ENCODE measurements at regions not wholly inside any gene's neighbourhood (a gene's known extent, or its start where the extent isn't known, plus 50 kb on each side); places are given as distances from the start of the nearest gene placed in this dataset.

GRCh38 chr13:75052616-75053015 lies 429.4 kb downstream of the TBC1D4 start:
- Histone ChIP-seq H3K4me3 (ENCODE audit: extremely low read depth, insufficient read depth, low read length, poor library complexity, severe bottlenecking) (no peak overlapping the region), H3K9me3 (ENCODE audit: control insufficient read depth, low read length) (no peaks in the 10 kb centered on the region), H3K36me3 (ENCODE audit: control insufficient read depth, insufficient read depth, low read length) (no peaks in the 10 kb centered on the region), H3K27ac (ENCODE audit: low read depth, low read length, severe bottlenecking) (no peak overlapping the region), H3K4me1 (ENCODE audit: control insufficient read depth, insufficient read depth, low read length, poor library complexity, severe bottlenecking) (no peaks in the 10 kb centered on the region)
- WGBS, 2 experiments (ENCODE audit: insufficient coverage in 2 of 2), result 90 to 100% methylated on average over 1 to 2 of the region's 6 CpGs

- H3K27ac ChIP-seq (ENCODE audit: low read depth, low read length, severe bottlenecking), result no peak overlapping the region
- H3K9me3 ChIP-seq (ENCODE audit: control insufficient read depth, low read length), result no peaks in the 10 kb centered on the region
- H3K36me3 ChIP-seq (ENCODE audit: control insufficient read depth, insufficient read depth, low read length), result no peaks in the 10 kb centered on the region
- no peak overlapping the region for H3K4me3 ChIP-seq (ENCODE audit: extremely low read depth, insufficient read depth, low read length, poor library complexity, severe bottlenecking)
- H3K4me1 ChIP-seq (ENCODE audit: control insufficient read depth, insufficient read depth, low read length, poor library complexity, severe bottlenecking), result no peaks in the 10 kb centered on the region
- WGBS, 2 experiments (ENCODE audit: insufficient coverage in 2 of 2), result 94% methylated on average over 4 of the region's 5 CpGs
Observed at GRCh38 chr13:75050419-75051046, 431.4 kb downstream of the TBC1D4 start.

GRCh38 chr13:75049735-75050335 lies 432.1 kb downstream of the TBC1D4 start:
- no peak overlapping the region for H3K4me3 ChIP-seq (ENCODE audit: extremely low read depth, insufficient read depth, low read length, poor library complexity, severe bottlenecking)
- no peaks in the 10 kb centered on the region for H3K4me1 ChIP-seq (ENCODE audit: control insufficient read depth, insufficient read depth, low read length, poor library complexity, severe bottlenecking)
- H3K36me3 ChIP-seq (ENCODE audit: control insufficient read depth, insufficient read depth, low read length), result no peaks in the 10 kb centered on the region
- no CpG with 5 or more reads among the region's 3 CpGs for WGBS, 2 experiments (ENCODE audit: insufficient coverage in 2 of 2)
- H3K9me3 ChIP-seq (ENCODE audit: control insufficient read depth, low read length), result no peaks in the 10 kb centered on the region
- no peak overlapping the region for H3K27ac ChIP-seq (ENCODE audit: low read depth, low read length, severe bottlenecking)

DNA sequence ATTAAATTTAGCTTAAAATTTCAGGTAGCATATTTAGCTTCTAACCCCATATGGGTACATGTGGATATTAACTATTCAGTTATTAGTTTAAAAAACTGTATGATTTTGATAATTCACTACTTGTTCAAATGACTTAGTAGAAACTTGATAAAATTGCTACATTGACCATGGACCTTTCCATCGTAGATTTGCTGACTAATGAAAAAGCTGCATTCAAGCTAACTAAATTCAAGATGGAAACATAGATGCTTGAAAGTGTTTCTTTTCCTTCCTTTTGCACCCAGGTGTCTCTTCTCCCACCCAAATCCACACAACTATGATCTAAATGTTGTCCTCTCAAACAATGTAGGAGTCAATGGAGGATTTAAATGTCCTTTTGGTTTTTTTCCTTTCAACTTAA lies 439.2 kb downstream of the TBC1D4 start:
- H3K4me1 ChIP-seq (ENCODE audit: control insufficient read depth, insufficient read depth, low read length, poor library complexity, severe bottlenecking), result no peaks in the 10 kb centered on the region
- H3K9me3 ChIP-seq (ENCODE audit: control insufficient read depth, low read length), result no peaks in the 10 kb centered on the region
- no peak overlapping the region for H3K4me3 ChIP-seq (ENCODE audit: extremely low read depth, insufficient read depth, low read length, poor library complexity, severe bottlenecking)
- H3K36me3 ChIP-seq (ENCODE audit: control insufficient read depth, insufficient read depth, low read length), result no peaks in the 10 kb centered on the region
- 83% methylated on average over 1 of the region's 1 CpG; no CpG with 5 or more reads in 1 of the 2 experiments for WGBS, 2 experiments (ENCODE audit: insufficient coverage in 2 of 2)
- H3K27ac ChIP-seq (ENCODE audit: low read depth, low read length, severe bottlenecking), result no peak overlapping the region

- H3K9me3 ChIP-seq (ENCODE audit: control insufficient read depth, low read length), result peaks cover 6% of the 10 kb centered on the region
- no peaks in the 10 kb centered on the region for H3K4me1 ChIP-seq (ENCODE audit: control insufficient read depth, insufficient read depth, low read length, poor library complexity, severe bottlenecking)
- no peak overlapping the region for H3K27ac ChIP-seq (ENCODE audit: low read depth, low read length, severe bottlenecking)
- no peaks in the 10 kb centered on the region for H3K36me3 ChIP-seq (ENCODE audit: control insufficient read depth, insufficient read depth, low read length)
- WGBS, 2 experiments (ENCODE audit: insufficient coverage in 2 of 2), result 100% methylated on average over 1 of the region's 1 CpG; no CpG with 5 or more reads in 1 of the 2 experiments
- H3K4me3 ChIP-seq (ENCODE audit: extremely low read depth, insufficient read depth, low read length, poor library complexity, severe bottlenecking), result no peak overlapping the region
Observed at GRCh38 chr13:75038393-75039113, 443.4 kb downstream of the TBC1D4 start.

- 78 to 86% methylated on average over 2 of the region's 2 CpGs for WGBS, 2 experiments (ENCODE audit: insufficient coverage in 2 of 2)
- Histone ChIP-seq H3K27ac (ENCODE audit: low read depth, low read length, severe bottlenecking) (no peak overlapping the region), H3K9me3 (ENCODE audit: control insufficient read depth, low read length) (peaks cover 9% of the 10 kb centered on the region), H3K4me1 (ENCODE audit: control insufficient read depth, insufficient read depth, low read length, poor library complexity, severe bottlenecking) (no peaks in the 10 kb centered on the region), H3K36me3 (ENCODE audit: control insufficient read depth, insufficient read depth, low read length) (no peaks in the 10 kb centered on the region), H3K4me3 (ENCODE audit: extremely low read depth, insufficient read depth, low read length, poor library complexity, severe bottlenecking) (no peak overlapping the region)
Observed at GRCh38 chr13:75025956-75026355, 456.0 kb downstream of the TBC1D4 start.

GRCh38 chr13:75024602-75025001 lies 457.4 kb downstream of the TBC1D4 start:
- H3K4me3 ChIP-seq (ENCODE audit: extremely low read depth, insufficient read depth, low read length, poor library complexity, severe bottlenecking), result no peak overlapping the region

GRCh38 chr13:75023609-75024008 lies 458.4 kb downstream of the TBC1D4 start:
- Histone ChIP-seq H3K4me3 (ENCODE audit: extremely low read depth, insufficient read depth, low read length, poor library complexity, severe bottlenecking) (no peak overlapping the region), H3K36me3 (ENCODE audit: control insufficient read depth, insufficient read depth, low read length) (no peaks in the 10 kb centered on the region), H3K27ac (ENCODE audit: low read depth, low read length, severe bottlenecking) (no peak overlapping the region), H3K4me1 (ENCODE audit: control insufficient read depth, insufficient read depth, low read length, poor library complexity, severe bottlenecking) (no peaks in the 10 kb centered on the region), H3K9me3 (ENCODE audit: control insufficient read depth, low read length) (peaks cover under 1% of the 10 kb centered on the region)
- WGBS, 2 experiments (ENCODE audit: insufficient coverage in 2 of 2), result no CpG with 5 or more reads among the region's 1 CpG

More at GRCh38 chr13:75024602-75025001, 457.4 kb downstream of the TBC1D4 start:
- H3K4me1 ChIP-seq (ENCODE audit: control insufficient read depth, insufficient read depth, low read length, poor library complexity, severe bottlenecking), result no peaks in the 10 kb centered on the region
- H3K27ac ChIP-seq (ENCODE audit: low read depth, low read length, severe bottlenecking), result no peak overlapping the region
- H3K9me3 ChIP-seq (ENCODE audit: control insufficient read depth, low read length), result peaks cover 9% of the 10 kb centered on the region
- no CpG with 5 or more reads among the region's 1 CpG for WGBS, 2 experiments (ENCODE audit: insufficient coverage in 2 of 2)
- no peaks in the 10 kb centered on the region for H3K36me3 ChIP-seq (ENCODE audit: control insufficient read depth, insufficient read depth, low read length)

DNA sequence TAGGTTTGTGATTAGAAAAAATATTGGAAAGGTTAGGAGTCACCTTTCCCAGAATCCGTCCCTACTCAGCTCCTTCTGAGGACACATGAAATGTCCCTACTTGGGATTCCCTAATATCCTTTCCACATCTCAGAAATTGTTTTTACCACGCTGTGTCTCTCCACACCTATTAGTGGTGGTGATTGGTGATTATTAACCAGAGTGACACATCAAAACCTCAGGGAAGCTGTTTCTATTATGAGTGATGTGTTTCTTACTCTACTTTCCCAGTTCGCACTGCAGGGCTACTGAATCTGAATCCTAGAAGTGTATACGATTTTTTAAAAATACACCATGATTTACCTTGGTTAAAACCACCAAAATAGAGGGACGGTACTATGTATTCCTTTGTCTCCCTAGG lies 460.8 kb downstream of the TBC1D4 start:
- Histone ChIP-seq H3K27ac (ENCODE audit: low read depth, low read length, severe bottlenecking) (no peak overlapping the region), H3K4me3 (ENCODE audit: extremely low read depth, insufficient read depth, low read length, poor library complexity, severe bottlenecking) (no peak overlapping the region), H3K36me3 (ENCODE audit: control insufficient read depth, insufficient read depth, low read length) (no peaks in the 10 kb centered on the region), H3K9me3 (ENCODE audit: control insufficient read depth, low read length) (no peaks in the 10 kb centered on the region), H3K4me1 (ENCODE audit: control insufficient read depth, insufficient read depth, low read length, poor library complexity, severe bottlenecking) (no peaks in the 10 kb centered on the region)
- 57% methylated on average over 1 of the region's 5 CpGs; no CpG with 5 or more reads in 1 of the 2 experiments for WGBS, 2 experiments (ENCODE audit: insufficient coverage in 2 of 2)

GRCh38 chr13:75016225-75016624 lies 465.7 kb downstream of the TBC1D4 start:
- no peaks in the 10 kb centered on the region for H3K4me1 ChIP-seq (ENCODE audit: control insufficient read depth, insufficient read depth, low read length, poor library complexity, severe bottlenecking)
- H3K36me3 ChIP-seq (ENCODE audit: control insufficient read depth, insufficient read depth, low read length), result no peaks in the 10 kb centered on the region
- no CpG with 5 or more reads among the region's 1 CpG for WGBS, 2 experiments (ENCODE audit: insufficient coverage in 2 of 2)
- H3K27ac ChIP-seq (ENCODE audit: low read depth, low read length, severe bottlenecking), result no peak overlapping the region
- no peaks in the 10 kb centered on the region for H3K9me3 ChIP-seq (ENCODE audit: control insufficient read depth, low read length)
- H3K4me3 ChIP-seq (ENCODE audit: extremely low read depth, insufficient read depth, low read length, poor library complexity, severe bottlenecking), result no peak overlapping the region

DNA sequence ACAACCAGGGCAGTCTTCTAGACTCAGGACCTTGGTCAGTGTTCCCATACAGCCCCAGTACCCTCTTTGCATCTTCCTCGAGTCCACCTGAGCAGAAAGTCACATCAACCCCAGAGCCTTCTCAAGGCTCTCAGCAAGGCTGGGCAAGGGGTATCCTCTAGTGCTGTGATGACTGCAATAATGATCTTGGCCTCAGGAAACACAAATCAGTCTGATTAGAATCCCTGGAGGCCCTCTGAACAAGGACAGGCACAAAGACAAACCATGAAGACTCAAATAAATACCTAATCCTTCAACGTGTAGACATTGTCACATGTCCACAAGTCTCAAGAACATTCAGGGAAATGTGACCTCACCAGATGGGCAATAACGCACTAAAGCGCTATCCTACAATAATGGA lies 468.2 kb downstream of the TBC1D4 start:
- 86 to 93% methylated on average over 1 to 4 of the region's 4 CpGs for WGBS, 2 experiments (ENCODE audit: insufficient coverage in 2 of 2)
- H3K9me3 ChIP-seq (ENCODE audit: control insufficient read depth, low read length), result no peaks in the 10 kb centered on the region
- no peaks in the 10 kb centered on the region for H3K4me1 ChIP-seq (ENCODE audit: control insufficient read depth, insufficient read depth, low read length, poor library complexity, severe bottlenecking)
- H3K4me3 ChIP-seq (ENCODE audit: extremely low read depth, insufficient read depth, low read length, poor library complexity, severe bottlenecking), result no peak overlapping the region
- no peaks in the 10 kb centered on the region for H3K36me3 ChIP-seq (ENCODE audit: control insufficient read depth, insufficient read depth, low read length)
- H3K27ac ChIP-seq (ENCODE audit: low read depth, low read length, severe bottlenecking), result no peak overlapping the region

All from mesodermal cell (in vitro differentiated cells).